ENCODE measurements at regions not wholly inside any gene's neighbourhood (a gene's known extent, or its start where the extent isn't known, plus 50 kb on each side); places are given as distances from the start of the nearest gene placed in this dataset.

DNA sequence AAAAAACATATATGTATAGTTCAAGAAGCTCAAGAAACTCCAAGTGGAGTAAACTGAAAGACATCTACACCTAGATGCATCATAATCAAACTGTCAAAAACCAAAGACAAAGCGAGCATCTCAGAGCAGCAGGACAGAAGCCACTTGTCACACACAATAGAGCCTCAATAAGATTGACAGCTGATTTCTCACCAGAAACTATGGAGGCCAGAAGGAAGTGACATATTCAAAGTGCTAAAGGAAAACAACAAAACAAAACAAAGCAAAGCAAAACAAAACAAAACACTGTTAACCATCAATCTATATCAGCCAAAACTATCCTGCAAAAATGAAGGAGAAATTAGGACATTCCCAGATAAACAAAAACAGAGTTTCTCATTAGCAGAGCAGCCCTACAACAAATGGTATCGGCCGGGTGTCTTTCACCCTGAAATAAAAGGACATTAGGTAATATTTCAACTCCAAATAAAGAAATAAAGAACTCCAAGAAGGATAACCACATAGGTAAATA is 65.8 kb upstream of the SEPTIN5 start (continued):
- TF ChIP-seq TBL1XR1 (IDR thresholded peaks at IDR 0.05; ENCODE audit: low read length in 2 of 2) (no peak), PRMT5 (CRISPR knock-in tag; IDR thresholded peaks at IDR 0.05) (no peak), ZNF3 (CRISPR knock-in tag; IDR thresholded peaks at IDR 0.05) (no peak), MCM3 (IDR thresholded peaks at IDR 0.05) (peak; percentile 83; the same call in 1 of the 2 replicates), ETS2 (tag; IDR thresholded peaks at IDR 0.05; ENCODE audit: borderline replicate concordance, poor library complexity, severe bottlenecking) (no peak), RBBP5 (IDR thresholded peaks at IDR 0.05; ENCODE audit: borderline replicate concordance, insufficient read depth, low read length, poor library complexity, severe bottlenecking) (no peak), ILK (tag; IDR thresholded peaks at IDR 0.05; ENCODE audit: borderline replicate concordance, low read depth) (no peak), CBFA2T3 (IDR thresholded peaks at IDR 0.05) (peak; percentile 24), ZNF174 (CRISPR knock-in tag; IDR thresholded peaks at IDR 0.05) (no peak), SOX6 (IDR thresholded peaks at IDR 0.05) (peak; percentile 86), ZC3H8 (IDR thresholded peaks at IDR 0.05) (peak; percentile 94), ZNF311 (CRISPR knock-in tag; IDR thresholded peaks at IDR 0.05) (no peak), ZSCAN32 (CRISPR knock-in tag; IDR thresholded peaks at IDR 0.05) (no peak), ARHGAP35 (IDR thresholded peaks at IDR 0.05; ENCODE audit: partially characterized antibody) (peak; percentile 69), POLR2AphosphoS2 (IDR thresholded peaks at IDR 0.05; ENCODE audit: low read length) (no peak), ZNF184 (CRISPR knock-in tag; IDR thresholded peaks at IDR 0.05) (no peak), HIVEP1 (CRISPR knock-in tag; IDR thresholded peaks at IDR 0.05) (no peak), ZNF347 (CRISPR knock-in tag; IDR thresholded peaks at IDR 0.05; ENCODE audit: low read depth) (no peak), HDAC1 (IDR thresholded peaks at IDR 0.05) (peak; percentile 84 to 91), RB1 (IDR thresholded peaks at IDR 0.05; ENCODE audit: low read depth) (peak; percentile 69; the same call in 1 of the 2 replicates), RBM15 (IDR thresholded peaks at IDR 0.05; ENCODE audit: insufficient read depth, low read length) (no peak), BCL6 (CRISPR knock-in tag; IDR thresholded peaks at IDR 0.05) (no peak)
- TF ChIP-seq, protein P1, sequence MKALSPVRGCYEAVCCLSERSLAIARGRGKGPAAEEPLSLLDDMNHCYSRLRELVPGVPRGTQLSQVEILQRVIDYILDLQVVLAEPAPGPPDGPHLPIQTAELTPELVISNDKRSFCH (CRISPR knock-in tag; IDR thresholded peaks at IDR 0.05), result no peak
- TF ChIP-seq, protein P1 (tag; IDR thresholded peaks at IDR 0.05), result no peak
- TF ChIP-seq, protein P2, sequence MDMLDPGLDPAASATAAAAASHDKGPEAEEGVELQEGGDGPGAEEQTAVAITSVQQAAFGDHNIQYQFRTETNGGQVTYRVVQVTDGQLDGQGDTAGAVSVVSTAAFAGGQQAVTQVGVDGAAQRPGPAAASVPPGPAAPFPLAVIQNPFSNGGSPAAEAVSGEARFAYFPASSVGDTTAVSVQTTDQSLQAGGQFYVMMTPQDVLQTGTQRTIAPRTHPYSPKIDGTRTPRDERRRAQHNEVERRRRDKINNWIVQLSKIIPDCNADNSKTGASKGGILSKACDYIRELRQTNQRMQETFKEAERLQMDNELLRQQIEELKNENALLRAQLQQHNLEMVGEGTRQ (CRISPR knock-in tag; IDR thresholded peaks at IDR 0.05), result no peak
- TF ChIP-seq, protein P3, sequence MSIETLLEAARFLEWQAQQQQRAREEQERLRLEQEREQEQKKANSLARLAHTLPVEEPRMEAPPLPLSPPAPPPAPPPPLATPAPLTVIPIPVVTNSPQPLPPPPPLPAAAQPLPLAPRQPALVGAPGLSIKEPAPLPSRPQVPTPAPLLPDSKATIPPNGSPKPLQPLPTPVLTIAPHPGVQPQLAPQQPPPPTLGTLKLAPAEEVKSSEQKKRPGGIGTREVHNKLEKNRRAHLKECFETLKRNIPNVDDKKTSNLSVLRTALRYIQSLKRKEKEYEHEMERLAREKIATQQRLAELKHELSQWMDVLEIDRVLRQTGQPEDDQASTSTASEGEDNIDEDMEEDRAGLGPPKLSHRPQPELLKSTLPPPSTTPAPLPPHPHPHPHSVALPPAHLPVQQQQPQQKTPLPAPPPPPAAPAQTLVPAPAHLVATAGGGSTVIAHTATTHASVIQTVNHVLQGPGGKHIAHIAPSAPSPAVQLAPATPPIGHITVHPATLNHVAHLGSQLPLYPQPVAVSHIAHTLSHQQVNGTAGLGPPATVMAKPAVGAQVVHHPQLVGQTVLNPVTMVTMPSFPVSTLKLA (conservative IDR thresholded peaks at IDR 0.05), result peak in 1 of 2 experiments; percentile 42; a peak in 3 of 4 replicates
- TF ChIP-seq, protein P4, sequence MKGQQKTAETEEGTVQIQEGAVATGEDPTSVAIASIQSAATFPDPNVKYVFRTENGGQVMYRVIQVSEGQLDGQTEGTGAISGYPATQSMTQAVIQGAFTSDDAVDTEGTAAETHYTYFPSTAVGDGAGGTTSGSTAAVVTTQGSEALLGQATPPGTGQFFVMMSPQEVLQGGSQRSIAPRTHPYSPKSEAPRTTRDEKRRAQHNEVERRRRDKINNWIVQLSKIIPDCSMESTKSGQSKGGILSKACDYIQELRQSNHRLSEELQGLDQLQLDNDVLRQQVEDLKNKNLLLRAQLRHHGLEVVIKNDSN (CRISPR knock-in tag; IDR thresholded peaks at IDR 0.05), result no peak
- TF ChIP-seq, protein P5, sequence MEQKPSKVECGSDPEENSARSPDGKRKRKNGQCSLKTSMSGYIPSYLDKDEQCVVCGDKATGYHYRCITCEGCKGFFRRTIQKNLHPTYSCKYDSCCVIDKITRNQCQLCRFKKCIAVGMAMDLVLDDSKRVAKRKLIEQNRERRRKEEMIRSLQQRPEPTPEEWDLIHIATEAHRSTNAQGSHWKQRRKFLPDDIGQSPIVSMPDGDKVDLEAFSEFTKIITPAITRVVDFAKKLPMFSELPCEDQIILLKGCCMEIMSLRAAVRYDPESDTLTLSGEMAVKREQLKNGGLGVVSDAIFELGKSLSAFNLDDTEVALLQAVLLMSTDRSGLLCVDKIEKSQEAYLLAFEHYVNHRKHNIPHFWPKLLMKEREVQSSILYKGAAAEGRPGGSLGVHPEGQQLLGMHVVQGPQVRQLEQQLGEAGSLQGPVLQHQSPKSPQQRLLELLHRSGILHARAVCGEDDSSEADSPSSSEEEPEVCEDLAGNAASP (IDR thresholded peaks at IDR 0.05), result no peak
